Type B pancreatic cell (in vitro differentiated cells): ENCODE measurements at regions not wholly inside any gene's neighbourhood (a gene's known extent, or its start where the extent isn't known, plus 50 kb on each side); places are given as distances from the start of the nearest gene placed in this dataset.

Experiments
- DNase-seq: peaks from one replicate; pipeline ENCODE4 v3.0.0; 2021; ENCODE audit warnings: mixed read lengths; ENCODE audit not compliant: unreplicated experiment; ENCODE audit errors: extremely low spot score
- H3K27ac Mint-ChIP-seq: 2 replicates; pipeline ENCODE4 v1.8.0; 2021; ENCODE audit warnings: mild to moderate bottlenecking, mixed read lengths
- H3K27me3 Mint-ChIP-seq: 2 replicates; pipeline ENCODE4 v1.8.0; 2021; ENCODE audit warnings: mixed read lengths
- H3K36me3 Mint-ChIP-seq: 2 replicates; pipeline ENCODE4 v1.8.0; 2021; ENCODE audit warnings: mixed read lengths
- H3K4me1 Mint-ChIP-seq: one replicate; pipeline ENCODE4 v1.8.0; 2021; ENCODE audit warnings: mixed read lengths; ENCODE audit not compliant: unreplicated experiment
- H3K4me3 Mint-ChIP-seq: 2 replicates; pipeline ENCODE4 v1.8.0; 2021; ENCODE audit warnings: mild to moderate bottlenecking, mixed read lengths
- H3K9me3 Mint-ChIP-seq: 2 replicates; pipeline ENCODE4 v1.8.0; 2021; ENCODE audit warnings: mixed read lengths
- TF ChIP-seq, protein P1 (sequence below): fragments of 200-600 bp; sonication (generic); conservative IDR thresholded peaks from 2 replicates; pipeline ENCODE4 v1.5.0; 2021; ENCODE audit warnings: antibody characterized with exemption, mild to moderate bottlenecking

DNA sequence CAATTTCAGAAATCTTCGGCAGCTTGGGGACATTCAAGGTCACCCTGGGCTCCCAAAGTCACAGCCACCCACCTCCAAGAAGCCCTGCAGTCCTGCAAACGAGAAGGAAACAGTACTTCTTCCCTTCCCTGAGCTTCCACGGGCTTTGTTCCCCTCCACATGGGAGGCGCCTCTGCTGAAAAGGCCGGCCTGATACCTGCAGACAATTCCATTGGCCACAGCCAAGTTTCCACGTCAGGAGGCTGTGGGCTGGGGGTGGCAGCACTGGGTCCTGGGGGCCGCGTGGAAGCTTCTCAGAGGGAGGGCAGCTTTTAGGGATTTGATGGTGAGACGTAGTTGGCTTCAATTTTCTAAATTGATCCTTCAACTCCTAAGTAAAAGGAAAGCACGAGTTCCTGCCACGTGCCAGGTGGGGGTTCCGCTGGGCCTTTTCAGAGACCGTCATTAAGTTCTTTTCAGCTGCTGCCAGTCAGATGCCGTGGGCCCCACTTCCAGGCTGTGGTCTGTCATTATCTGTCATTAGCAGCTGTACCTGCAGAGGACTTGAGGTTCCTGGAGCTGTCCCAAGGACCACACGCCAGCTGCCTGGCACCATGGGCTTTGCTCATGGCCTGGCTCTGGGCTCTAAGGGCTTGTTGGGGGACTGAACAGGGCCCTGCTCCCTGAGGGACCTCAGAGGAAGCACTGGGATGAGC is 98.7 kb downstream of the CRYAA start:
- Mint-ChIP-seq H3K27ac (no peak overlapping the region), H3K9me3 (peaks cover 4% of the 10 kb centered on the region), H3K4me1 (peaks cover 6% of the 10 kb centered on the region), H3K4me3 (no peak overlapping the region), H3K36me3 (no peaks in the 10 kb centered on the region), H3K27me3 (no peaks in the 10 kb centered on the region)
- no peak for DNase-seq
- TF ChIP-seq, protein P1, sequence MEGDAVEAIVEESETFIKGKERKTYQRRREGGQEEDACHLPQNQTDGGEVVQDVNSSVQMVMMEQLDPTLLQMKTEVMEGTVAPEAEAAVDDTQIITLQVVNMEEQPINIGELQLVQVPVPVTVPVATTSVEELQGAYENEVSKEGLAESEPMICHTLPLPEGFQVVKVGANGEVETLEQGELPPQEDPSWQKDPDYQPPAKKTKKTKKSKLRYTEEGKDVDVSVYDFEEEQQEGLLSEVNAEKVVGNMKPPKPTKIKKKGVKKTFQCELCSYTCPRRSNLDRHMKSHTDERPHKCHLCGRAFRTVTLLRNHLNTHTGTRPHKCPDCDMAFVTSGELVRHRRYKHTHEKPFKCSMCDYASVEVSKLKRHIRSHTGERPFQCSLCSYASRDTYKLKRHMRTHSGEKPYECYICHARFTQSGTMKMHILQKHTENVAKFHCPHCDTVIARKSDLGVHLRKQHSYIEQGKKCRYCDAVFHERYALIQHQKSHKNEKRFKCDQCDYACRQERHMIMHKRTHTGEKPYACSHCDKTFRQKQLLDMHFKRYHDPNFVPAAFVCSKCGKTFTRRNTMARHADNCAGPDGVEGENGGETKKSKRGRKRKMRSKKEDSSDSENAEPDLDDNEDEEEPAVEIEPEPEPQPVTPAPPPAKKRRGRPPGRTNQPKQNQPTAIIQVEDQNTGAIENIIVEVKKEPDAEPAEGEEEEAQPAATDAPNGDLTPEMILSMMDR, result no peak

DNA sequence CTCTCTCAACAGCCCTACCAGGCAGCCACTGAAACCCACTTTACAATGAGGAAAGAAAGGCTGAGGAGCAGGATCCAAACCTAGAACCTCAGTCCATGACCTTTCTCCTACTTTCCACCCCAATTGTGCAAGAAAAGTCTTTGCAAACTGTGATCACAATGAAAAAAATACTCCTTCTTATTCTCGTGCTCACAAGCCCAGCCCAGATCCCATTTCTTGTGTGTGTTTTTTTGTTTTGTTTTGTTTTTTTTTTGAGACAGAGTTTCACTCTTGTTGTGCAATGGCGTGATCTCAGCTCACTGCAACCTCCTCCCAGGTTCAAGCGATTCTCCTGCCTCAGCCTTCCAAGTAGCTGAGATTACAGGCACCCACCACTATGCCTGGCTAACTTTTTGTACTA is 97.7 kb downstream of the CRYAA start:
- no peaks in the 10 kb centered on the region for H3K36me3 Mint-ChIP-seq
- no peak overlapping the region for H3K27ac Mint-ChIP-seq
- peaks cover 6% of the 10 kb centered on the region for H3K4me1 Mint-ChIP-seq
- H3K9me3 Mint-ChIP-seq, result peaks cover 4% of the 10 kb centered on the region
- no peak for DNase-seq
- TF ChIP-seq, protein P1, result no peak
- no peak overlapping the region for H3K4me3 Mint-ChIP-seq
- no peaks in the 10 kb centered on the region for H3K27me3 Mint-ChIP-seq

DNA sequence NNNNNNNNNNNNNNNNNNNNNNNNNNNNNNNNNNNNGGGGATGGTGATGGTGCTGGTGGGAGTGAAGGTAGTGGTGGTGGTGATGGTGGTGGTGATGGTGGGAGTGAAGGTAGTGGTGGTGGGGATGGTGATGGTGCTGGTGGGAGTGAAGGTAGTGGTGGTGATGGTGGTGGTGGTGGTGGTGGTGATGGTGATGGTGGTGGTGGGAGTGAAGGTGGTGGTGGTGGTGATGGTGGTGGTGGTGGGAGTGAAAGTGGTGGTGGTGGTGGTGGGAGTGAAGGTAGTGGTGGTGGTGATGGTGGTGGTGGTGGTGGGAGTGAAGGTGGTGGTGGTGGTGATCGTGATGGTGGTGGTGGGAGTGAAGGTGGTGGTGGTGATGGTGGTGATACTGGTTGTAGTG is 93.6 kb downstream of the CRYAA start:
- TF ChIP-seq, protein P1, result no peak
- no peaks in the 10 kb centered on the region for H3K36me3 Mint-ChIP-seq
- peak; percentile 83 for DNase-seq
- H3K4me1 Mint-ChIP-seq, result no peaks in the 10 kb centered on the region
- H3K9me3 Mint-ChIP-seq, result peaks cover 4% of the 10 kb centered on the region
- no peak overlapping the region for H3K4me3 Mint-ChIP-seq
- H3K27ac Mint-ChIP-seq, result no peak overlapping the region
- no peaks in the 10 kb centered on the region for H3K27me3 Mint-ChIP-seq
